CD4-positive, alpha-beta T cell treated with Interferon gamma for 1 hour (primary cell): ENCODE measurements at regions not wholly inside any gene's neighbourhood (a gene's known extent, or its start where the extent isn't known, plus 50 kb on each side); places are given as distances from the start of the nearest gene placed in this dataset.

Experiments used
- DNase-seq: peaks from one replicate; pipeline ENCODE4 v3.0.0-alpha.2; 2020

DNA sequence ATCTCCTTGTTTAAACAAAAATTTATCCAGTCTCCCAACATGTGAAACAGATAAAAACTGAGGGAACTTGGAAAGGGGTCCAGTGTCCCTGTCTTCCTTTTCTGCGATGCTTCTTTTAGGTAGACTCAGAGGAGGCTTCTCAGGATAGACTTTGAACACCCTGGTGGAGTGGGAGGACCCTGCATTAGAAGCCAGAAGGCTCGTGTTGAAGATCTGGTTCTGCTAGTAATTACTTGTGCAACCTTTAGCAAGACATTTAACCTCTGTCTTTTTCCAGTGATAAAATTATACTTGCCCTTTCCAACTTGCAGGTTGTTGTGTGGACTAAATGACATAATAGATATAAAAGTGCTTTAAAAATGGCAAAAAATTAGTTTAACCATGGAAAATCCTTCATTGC is 67.1 kb upstream of the PREP start:
- DNase-seq = no peak

DNA sequence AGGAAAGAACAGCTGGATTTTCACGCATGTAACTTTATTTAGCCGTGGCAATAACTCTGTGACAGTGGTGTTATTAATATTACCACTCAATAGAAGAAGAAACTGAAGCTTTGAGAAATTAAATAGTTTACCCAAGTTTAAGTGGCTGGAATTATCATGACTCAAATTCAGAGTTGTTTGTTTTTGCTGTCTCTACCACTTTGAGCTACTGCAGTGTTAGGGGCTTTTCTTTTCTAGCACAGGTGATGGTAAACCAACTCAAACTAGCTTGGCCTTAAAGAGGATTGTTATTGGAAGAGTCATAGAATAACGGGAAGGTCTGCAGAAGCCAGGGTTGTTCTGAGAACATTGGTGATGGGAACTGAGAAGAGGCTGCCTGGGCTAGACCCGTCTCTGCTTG is 66.0 kb upstream of the PREP start:
- no peak for DNase-seq

DNA sequence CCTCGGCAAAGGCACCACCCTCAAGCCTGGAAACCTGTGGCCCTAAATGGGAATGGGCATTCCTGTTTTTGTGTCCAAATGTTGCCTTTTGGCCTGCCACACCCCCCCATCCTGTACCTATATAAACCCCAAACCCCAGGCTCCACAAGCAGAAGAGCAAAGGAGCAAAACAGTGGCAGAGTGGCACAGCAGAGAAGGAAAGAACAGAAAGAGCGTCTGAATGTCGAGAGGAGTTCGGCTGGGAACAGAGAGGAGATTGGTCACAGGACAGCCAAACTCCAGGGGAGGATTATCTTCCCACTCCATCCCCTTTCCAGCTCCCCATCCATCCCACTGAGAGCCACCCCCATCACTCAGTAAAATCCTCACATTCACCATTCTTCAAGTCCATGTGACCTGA is 58.0 kb upstream of the PREP start:
- DNase-seq = no peak

DNA sequence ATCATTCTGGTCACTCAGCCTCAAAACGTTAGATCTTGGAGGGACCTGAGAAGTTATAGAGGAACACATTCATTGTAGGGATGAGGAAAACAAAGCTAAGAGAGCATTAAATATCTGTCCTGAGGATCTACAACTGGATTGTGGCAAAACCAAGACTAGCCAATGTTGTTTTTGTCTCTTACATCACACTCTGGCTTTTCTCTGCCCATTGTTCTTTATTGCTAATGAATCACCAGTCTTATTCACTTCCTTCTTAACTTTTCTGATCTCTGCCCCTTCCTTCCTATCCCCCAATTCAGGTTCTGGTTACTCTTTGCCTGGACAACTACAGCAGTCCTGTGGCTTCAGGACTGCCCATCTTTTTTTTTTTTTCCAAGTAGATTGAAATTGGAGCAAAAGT is 57.0 kb upstream of the PREP start:
- DNase-seq = no peak

DNA sequence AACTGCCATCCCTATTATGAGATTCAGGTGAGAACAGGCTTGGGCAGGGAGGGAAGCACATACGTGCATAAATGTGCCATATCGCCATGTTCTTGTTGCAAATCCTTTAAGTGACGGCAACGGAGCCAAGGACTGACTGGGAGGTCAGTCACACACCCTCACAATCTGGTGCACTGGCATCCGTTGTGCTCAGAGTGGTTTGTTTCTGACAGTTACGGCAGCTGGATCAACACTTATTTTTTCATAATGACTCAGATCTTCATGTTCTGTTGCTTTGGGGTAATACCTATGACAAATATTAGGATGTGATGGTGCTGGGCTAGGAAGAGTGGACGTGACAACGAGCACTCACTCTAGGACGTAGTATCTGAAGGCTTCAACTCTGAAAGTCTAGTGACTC is 56.2 kb upstream of the PREP start:
- peak; percentile 21 for DNase-seq

DNA sequence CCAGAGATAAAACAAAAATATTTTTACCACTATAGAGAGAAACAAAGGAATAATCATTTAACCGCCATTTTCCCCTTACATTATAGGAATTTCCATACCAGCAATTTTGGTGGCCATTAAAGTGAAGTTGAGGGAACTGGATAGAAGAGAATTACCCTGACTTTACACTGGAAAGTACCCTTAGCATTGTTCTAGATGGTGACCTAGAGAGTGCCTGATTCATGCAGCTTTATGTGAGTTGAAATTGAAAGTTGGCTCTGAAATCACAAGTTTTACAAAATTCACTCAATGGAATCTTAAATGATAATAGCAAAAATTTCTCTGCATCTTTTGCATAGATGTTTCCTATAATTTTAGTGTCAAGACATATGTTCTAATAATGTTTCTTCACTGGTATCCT is 55.7 kb upstream of the PREP start:
- DNase-seq = no peak

DNA sequence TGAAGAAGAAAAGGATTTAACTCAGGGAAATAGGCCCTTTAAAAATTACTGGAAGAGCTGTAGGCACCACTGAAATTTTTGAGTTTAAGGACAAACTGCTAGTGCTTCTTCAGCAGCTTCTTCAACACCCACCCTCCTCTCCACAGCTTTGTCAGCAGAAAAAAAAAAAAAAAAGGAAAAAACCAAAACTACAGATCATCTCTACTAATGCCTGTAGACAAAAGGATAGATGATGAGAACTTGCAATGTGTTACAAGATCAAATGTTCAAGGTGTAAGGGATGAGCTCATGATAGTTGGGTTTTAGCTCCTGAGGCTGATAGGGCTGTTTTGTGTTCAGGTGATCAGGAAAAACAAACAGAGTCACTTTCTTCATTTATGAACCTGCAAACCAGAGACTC is 55.2 kb upstream of the PREP start:
- DNase-seq = no peak

DNA sequence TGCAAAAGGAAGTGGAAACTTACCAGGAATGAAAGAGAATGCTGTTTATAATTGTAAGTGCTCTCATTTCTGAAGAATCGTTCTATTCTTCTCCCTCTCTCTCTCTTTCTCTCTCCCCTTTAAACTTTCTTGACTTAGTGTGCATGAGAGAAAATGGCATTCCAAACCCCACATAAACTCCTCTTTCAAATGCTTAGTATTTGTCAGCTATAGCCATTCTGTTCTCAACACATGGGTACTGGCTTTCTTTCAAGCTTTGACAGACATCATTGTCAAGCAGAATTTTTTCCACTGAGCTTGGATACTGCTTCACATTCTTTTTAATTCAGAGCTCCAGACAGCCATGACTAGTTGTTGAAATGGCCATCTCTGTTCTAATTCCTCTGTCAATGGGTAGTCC is 51.1 kb upstream of the PREP start:
- DNase-seq = no peak

DNA sequence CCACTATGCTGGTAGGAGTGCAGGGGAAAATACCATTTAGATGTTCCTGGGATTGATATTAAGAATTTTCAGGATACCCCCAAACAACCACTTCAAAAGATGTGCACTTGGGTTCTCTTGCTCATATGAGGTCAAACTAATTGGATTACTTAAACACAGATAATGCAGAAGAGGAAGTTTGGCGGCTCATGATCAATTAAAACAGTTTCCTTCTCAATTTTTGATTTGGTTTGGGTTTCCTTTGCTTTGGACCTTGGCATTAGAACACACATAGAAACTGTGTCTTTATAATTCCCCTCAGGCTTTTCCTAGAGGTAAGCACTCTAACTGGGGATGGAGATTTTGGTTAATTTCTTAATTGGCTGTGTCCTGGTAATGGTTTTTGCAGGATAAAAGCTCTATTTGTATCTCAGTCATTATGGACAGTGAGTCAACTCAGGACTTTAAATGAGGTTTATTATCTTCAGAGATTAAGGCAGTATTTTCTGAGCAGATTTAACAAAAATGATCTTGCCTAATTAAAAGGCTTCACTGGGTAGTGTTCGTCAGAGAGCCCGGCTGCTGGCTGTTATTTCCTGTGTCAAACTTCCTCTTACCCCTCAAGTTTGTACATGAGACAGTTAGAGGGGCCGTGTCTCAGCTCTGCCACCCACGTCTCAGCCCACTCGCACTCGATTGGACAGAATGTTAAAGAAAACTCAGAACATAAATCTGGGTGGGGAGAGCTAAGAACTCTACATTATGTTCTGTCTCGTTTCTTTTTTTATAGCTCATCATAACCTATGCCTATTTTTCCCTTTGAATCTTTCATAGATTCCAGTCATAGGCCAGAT is 50.3 kb upstream of the PREP start:
- DNase-seq = peak; percentile 71
